Uterus (tissue), 2 donors: ENCODE measurements at regions not wholly inside any gene's neighbourhood (a gene's known extent, or its start where the extent isn't known, plus 50 kb on each side); places are given as distances from the start of the nearest gene placed in this dataset.

Experiments
- POLR2A ChIP-seq, 2 donors: fragments of 450-650 bp; IDR thresholded peaks; one replicate each; pipeline ENCODE4 v1.6.1; 2016; ENCODE audit warnings: antibody characterized with exemption in 2 of 2, mild to moderate bottlenecking in 1 of 2, moderate library complexity in 1 of 2
- TF ChIP-seq, protein P1 (sequence below), 4 experiments: fragments of 200-600 bp in 2 of 4; fragments of 450-650 bp in 2 of 4; sonication (generic) in 2 of 4; IDR thresholded peaks; one replicate each; pipeline ENCODE4 v1.5.1; 2016 to 2019; ENCODE audit warnings: antibody characterized with exemption in 4 of 4, mild to moderate bottlenecking in 2 of 4, moderate library complexity in 1 of 4

DNA sequence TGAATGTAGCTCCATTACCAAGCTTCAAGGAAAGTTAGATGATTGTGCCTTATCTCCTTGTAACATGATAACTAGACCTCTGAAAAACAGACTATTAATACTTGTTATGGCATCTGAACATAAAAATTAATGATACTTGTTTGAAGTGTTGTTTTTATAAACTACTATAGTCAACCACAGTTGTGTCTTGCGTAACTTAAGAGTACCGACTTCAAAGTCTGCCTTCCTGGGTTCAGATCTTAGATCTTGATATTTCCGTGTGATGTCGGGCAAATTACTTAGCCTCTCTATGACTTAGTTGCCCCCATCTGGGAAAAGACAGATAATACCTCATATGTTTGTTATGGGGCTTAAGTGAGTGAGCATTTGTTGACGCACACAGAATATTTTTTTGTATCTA is 906.5 kb downstream of the JRKL start:
- no peak for TF ChIP-seq POLR2A (IDR thresholded peaks at IDR 0.05)
- TF ChIP-seq, protein P1, sequence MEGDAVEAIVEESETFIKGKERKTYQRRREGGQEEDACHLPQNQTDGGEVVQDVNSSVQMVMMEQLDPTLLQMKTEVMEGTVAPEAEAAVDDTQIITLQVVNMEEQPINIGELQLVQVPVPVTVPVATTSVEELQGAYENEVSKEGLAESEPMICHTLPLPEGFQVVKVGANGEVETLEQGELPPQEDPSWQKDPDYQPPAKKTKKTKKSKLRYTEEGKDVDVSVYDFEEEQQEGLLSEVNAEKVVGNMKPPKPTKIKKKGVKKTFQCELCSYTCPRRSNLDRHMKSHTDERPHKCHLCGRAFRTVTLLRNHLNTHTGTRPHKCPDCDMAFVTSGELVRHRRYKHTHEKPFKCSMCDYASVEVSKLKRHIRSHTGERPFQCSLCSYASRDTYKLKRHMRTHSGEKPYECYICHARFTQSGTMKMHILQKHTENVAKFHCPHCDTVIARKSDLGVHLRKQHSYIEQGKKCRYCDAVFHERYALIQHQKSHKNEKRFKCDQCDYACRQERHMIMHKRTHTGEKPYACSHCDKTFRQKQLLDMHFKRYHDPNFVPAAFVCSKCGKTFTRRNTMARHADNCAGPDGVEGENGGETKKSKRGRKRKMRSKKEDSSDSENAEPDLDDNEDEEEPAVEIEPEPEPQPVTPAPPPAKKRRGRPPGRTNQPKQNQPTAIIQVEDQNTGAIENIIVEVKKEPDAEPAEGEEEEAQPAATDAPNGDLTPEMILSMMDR (IDR thresholded peaks at IDR 0.05): no peak
